Uterus (tissue), 3 donors: ENCODE measurements at regions not wholly inside any gene's neighbourhood (a gene's known extent, or its start where the extent isn't known, plus 50 kb on each side); places are given as distances from the start of the nearest gene placed in this dataset.

ENCODE experiments used
- DNase-seq, 2 donors: peaks; one replicate each; pipeline ENCODE4 v3.0.0-alpha.2; 2019 to 2020
- H3K27ac ChIP-seq, 2 donors: fragments of 200-600 bp; sonication (generic); 1 replicate in 1 of 2; 2 replicates in 1 of 2; pipeline ENCODE4 v1.5.1; 2016 to 2018
- H3K27me3 ChIP-seq, 2 donors: fragments of 200-600 bp; sonication (generic); one replicate each; pipeline ENCODE4 v1.5.1; 2018 to 2019; ENCODE audit warnings: control low read depth in 1 of 2
- H3K36me3 ChIP-seq, 2 donors: fragments of 200-600 bp; sonication (generic); one replicate each; pipeline ENCODE4 v1.5.1; 2019; ENCODE audit warnings: control low read depth in 1 of 2
- H3K4me1 ChIP-seq, 2 donors: fragments of 200-600 bp; sonication (generic); one replicate each; pipeline ENCODE4 v1.5.1; 2018 to 2019; ENCODE audit warnings: control low read depth in 1 of 2
- H3K4me3 ChIP-seq, 2 donors: fragments of 200-600 bp; sonication (generic); 1 replicate in 1 of 2; 2 replicates in 1 of 2; pipeline ENCODE4 v1.5.1; 2018 to 2019; ENCODE audit warnings: mild to moderate bottlenecking in 1 of 2
- H3K9me3 ChIP-seq, 2 donors: fragments of 200-600 bp; sonication (generic); one replicate each; pipeline ENCODE4 v1.5.1; 2019; ENCODE audit warnings: control low read depth in 1 of 2
- CTCF ChIP-seq, 4 experiments: fragments of 200-600 bp in 2 of 4; fragments of 450-650 bp in 2 of 4; sonication (generic) in 2 of 4; IDR thresholded peaks; one replicate each; pipeline ENCODE4 v1.5.1; 2016 to 2019; ENCODE audit warnings: antibody characterized with exemption in 4 of 4, mild to moderate bottlenecking in 2 of 4, moderate library complexity in 1 of 4
- POLR2A ChIP-seq, 2 donors: fragments of 450-650 bp; IDR thresholded peaks; one replicate each; pipeline ENCODE4 v1.6.1; 2016; ENCODE audit warnings: antibody characterized with exemption in 2 of 2, mild to moderate bottlenecking in 1 of 2, moderate library complexity in 1 of 2
- intact Hi-C: fragments of 100-400 bp; cut with DNase I; formaldehyde crosslinking; loops from one replicate; pipeline ENCODE4 v1.15.1; 2023; ENCODE audit warnings: low total_unique reads
- donor health status: DM: yes; HTN: yes; CAD: no.

- Histone ChIP-seq H3K9me3 (no peaks in the 10 kb centered on the region), H3K36me3 (no peaks in the 10 kb centered on the region), H3K4me3 (no peak overlapping the region), H3K4me1 (no peaks in the 10 kb centered on the region), H3K27ac (no peak overlapping the region), H3K27me3 (no peaks in the 10 kb centered on the region)
- intact Hi-C loops, result no loop called here
- no peak for DNase-seq
- TF ChIP-seq CTCF (IDR thresholded peaks at IDR 0.05) (no peak), POLR2A (IDR thresholded peaks at IDR 0.05) (no peak)
Measured at GRCh38 chr2:240346753-240347372, 88.6 kb upstream of the GPC1 start.

- H3K27ac ChIP-seq, result no peak overlapping the region
- no peaks in the 10 kb centered on the region for H3K27me3 ChIP-seq
- H3K9me3 ChIP-seq, result no peaks in the 10 kb centered on the region
- H3K4me1 ChIP-seq, result no peaks in the 10 kb centered on the region
- H3K4me3 ChIP-seq, result no peak overlapping the region
- TF ChIP-seq POLR2A (IDR thresholded peaks at IDR 0.05) (no peak), CTCF (IDR thresholded peaks at IDR 0.05) (no peak)
- DNase-seq, result no peak
- intact Hi-C loops, result no loop called here
- no peaks in the 10 kb centered on the region for H3K36me3 ChIP-seq
Measured at GRCh38 chr2:240347373-240347940, 88.0 kb upstream of the GPC1 start.

- Histone ChIP-seq H3K4me3 (no peak overlapping the region), H3K4me1 (no peaks in the 10 kb centered on the region), H3K27ac (no peak overlapping the region), H3K27me3 (no peaks in the 10 kb centered on the region), H3K36me3 (no peaks in the 10 kb centered on the region), H3K9me3 (no peaks in the 10 kb centered on the region)
- no peak for TF ChIP-seq CTCF (IDR thresholded peaks at IDR 0.05)
- TF ChIP-seq POLR2A (IDR thresholded peaks at IDR 0.05), result no peak
- DNase-seq, result no peak
- intact Hi-C loops, result no loop called here
Measured at GRCh38 chr2:240347949-240348500, 87.4 kb upstream of the GPC1 start.

- Histone ChIP-seq H3K27ac (no peak overlapping the region), H3K36me3 (no peaks in the 10 kb centered on the region), H3K4me3 (no peak overlapping the region), H3K27me3 (no peaks in the 10 kb centered on the region), H3K9me3 (no peaks in the 10 kb centered on the region), H3K4me1 (no peaks in the 10 kb centered on the region)
- no peak for DNase-seq
- TF ChIP-seq POLR2A (IDR thresholded peaks at IDR 0.05), result no peak
- no peak for TF ChIP-seq CTCF (IDR thresholded peaks at IDR 0.05)
- intact Hi-C loops, result no loop called here
Measured at GRCh38 chr2:240348522-240348921, 86.9 kb upstream of the GPC1 start.

- Histone ChIP-seq H3K9me3 (no peaks in the 10 kb centered on the region), H3K27ac (no peak overlapping the region), H3K4me1 (no peaks in the 10 kb centered on the region), H3K4me3 (no peak overlapping the region), H3K27me3 (no peaks in the 10 kb centered on the region), H3K36me3 (no peaks in the 10 kb centered on the region)
- intact Hi-C loops, result no loop called here
- DNase-seq, result no peak
- TF ChIP-seq POLR2A (IDR thresholded peaks at IDR 0.05) (no peak), CTCF (IDR thresholded peaks at IDR 0.05) (no peak)
Measured at GRCh38 chr2:240349133-240350005, 86.1 kb upstream of the GPC1 start.
